Activated naive CD4-positive, alpha-beta T cell treated with anti-CD3 and anti-CD28 coated beads, Interleukin-2, amount 50 U/mL, for 24 hours (primary cell): ENCODE measurements at regions not wholly inside any gene's neighbourhood (a gene's known extent, or its start where the extent isn't known, plus 50 kb on each side); places are given as distances from the start of the nearest gene placed in this dataset.
"Not testable (repeated sequence)": the region's sequence is repeated elsewhere in the genome, so short reads cannot be mapped to it uniquely, and the experiment has no call there.

Experiments
- H3K27ac Mint-ChIP-seq: one replicate; pipeline ENCODE4 v1.8.0; 2021; ENCODE audit warnings: mild to moderate bottlenecking, mixed read lengths
- H3K27me3 Mint-ChIP-seq: one replicate; pipeline ENCODE4 v1.8.0; 2021; ENCODE audit warnings: mixed read lengths
- H3K36me3 Mint-ChIP-seq: one replicate; pipeline ENCODE4 v1.8.0; 2021; ENCODE audit warnings: mixed read lengths
- H3K4me1 Mint-ChIP-seq: one replicate; pipeline ENCODE4 v1.8.0; 2021; ENCODE audit warnings: mixed read lengths
- H3K4me3 Mint-ChIP-seq: one replicate; pipeline ENCODE4 v1.8.0; 2021; ENCODE audit warnings: mild to moderate bottlenecking, mixed read lengths
- H3K9me3 Mint-ChIP-seq: one replicate; pipeline ENCODE4 v1.8.0; 2021; ENCODE audit warnings: mixed read lengths

DNA sequence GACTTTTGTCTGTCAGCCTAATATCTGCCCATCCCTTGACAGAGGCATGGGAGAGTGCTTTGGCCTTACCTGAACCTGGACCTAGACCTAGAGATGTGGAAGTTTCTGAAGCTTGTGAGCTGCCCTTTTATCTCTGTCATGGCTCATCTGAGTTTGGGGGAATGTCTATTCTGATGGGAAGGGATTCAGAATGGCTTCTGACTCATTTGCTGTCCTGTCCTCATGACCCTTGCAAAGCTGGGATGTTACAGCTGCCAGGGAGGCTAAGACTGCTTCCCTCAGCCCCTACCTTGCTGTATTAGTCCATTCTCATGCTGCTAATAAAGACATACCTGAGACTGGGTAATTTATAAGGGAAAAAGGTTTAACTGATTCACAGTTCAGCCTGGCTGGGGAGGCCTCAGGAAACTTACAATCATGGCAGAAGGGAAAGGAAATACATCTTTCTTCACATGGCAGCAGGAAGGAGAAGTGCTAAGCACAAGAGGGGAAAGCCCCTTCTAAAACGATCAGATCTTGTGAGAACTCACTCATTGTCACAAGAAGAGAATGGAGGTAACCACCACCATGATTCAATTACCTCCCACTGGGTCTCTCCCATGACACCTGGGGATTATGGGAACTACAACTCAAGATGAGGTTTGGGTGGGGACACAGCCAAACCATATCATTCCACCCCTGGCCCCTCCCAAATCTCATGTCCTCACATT, 252.2 kb downstream of the ERMARD start:
- no peak overlapping the region for H3K27ac Mint-ChIP-seq
- no peaks in the 10 kb centered on the region for H3K27me3 Mint-ChIP-seq
- H3K36me3 Mint-ChIP-seq = peaks cover 8% of the 10 kb centered on the region
- H3K4me1 Mint-ChIP-seq = peaks cover 5% of the 10 kb centered on the region
- H3K9me3 Mint-ChIP-seq = peaks cover 6% of the 10 kb centered on the region
- no peak overlapping the region for H3K4me3 Mint-ChIP-seq

DNA sequence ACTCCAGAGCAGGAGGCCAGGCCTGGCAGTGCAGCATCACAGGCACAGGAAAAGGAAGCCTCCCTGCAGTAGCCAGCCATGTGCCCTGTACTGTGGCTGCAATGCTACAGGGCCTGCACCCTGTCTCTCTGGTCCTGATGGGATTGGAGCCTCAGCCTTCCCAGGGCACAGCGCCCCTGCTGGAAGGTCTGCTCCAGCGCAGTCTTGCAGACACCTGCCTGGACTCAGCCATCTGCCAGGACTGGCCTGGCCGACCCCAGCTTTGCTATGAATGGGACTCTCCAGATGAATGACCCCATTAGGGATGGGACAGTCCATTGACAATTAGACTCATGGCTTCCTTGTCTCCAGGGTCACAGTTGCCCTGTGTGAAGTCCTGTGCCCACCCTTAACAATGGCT, 251.6 kb downstream of the ERMARD start:
- Mint-ChIP-seq H3K27me3 (no peaks in the 10 kb centered on the region), H3K36me3 (peaks cover 8% of the 10 kb centered on the region), H3K4me1 (peaks cover 5% of the 10 kb centered on the region), H3K9me3 (peaks cover 6% of the 10 kb centered on the region), H3K27ac (no peak overlapping the region), H3K4me3 (no peak overlapping the region)

DNA sequence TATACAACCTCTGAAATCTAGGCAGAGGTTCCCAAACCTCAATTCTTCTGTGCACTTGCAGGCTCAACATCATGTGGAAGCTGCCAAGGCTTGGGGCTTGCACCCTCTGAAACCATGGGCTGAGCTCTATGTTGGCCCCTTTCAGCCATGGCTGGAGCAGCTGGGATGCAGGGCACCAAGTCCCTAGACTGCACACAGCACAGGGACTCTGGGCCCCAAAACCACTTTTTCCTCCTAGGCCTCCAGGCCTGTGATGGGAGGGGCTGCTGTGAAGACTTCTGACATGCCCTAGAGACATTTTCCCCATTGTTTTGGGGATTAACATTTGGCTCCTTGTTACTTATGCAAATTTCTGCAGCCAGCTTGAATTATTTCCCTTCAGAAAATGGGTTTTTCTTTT, 250.4 kb downstream of the ERMARD start:
- not testable (repeated sequence) for H3K36me3 Mint-ChIP-seq, H3K4me3 Mint-ChIP-seq, H3K27me3 Mint-ChIP-seq, H3K27ac Mint-ChIP-seq, H3K4me1 Mint-ChIP-seq, H3K9me3 Mint-ChIP-seq

GRCh38 chr6:170000071-170000843, 248.8 kb downstream of the ERMARD start:
- H3K9me3 Mint-ChIP-seq = peaks cover 2% of the 10 kb centered on the region
- no peaks in the 10 kb centered on the region for H3K27me3 Mint-ChIP-seq
- no peak overlapping the region for H3K4me3 Mint-ChIP-seq
- H3K27ac Mint-ChIP-seq = no peak overlapping the region
- no peaks in the 10 kb centered on the region for H3K4me1 Mint-ChIP-seq
- H3K36me3 Mint-ChIP-seq = peaks cover 8% of the 10 kb centered on the region

GRCh38 chr6:169999367-169999766, 247.9 kb downstream of the ERMARD start:
- H3K4me3 Mint-ChIP-seq = no peak overlapping the region
- H3K36me3 Mint-ChIP-seq = peaks cover 8% of the 10 kb centered on the region
- no peaks in the 10 kb centered on the region for H3K27me3 Mint-ChIP-seq
- no peaks in the 10 kb centered on the region for H3K9me3 Mint-ChIP-seq
- H3K27ac Mint-ChIP-seq = no peak overlapping the region
- no peaks in the 10 kb centered on the region for H3K4me1 Mint-ChIP-seq

- Mint-ChIP-seq H3K4me3 (no peak overlapping the region), H3K4me1 (no peaks in the 10 kb centered on the region), H3K27me3 (no peaks in the 10 kb centered on the region)
These were observed 247.0 kb downstream of the ERMARD start for GRCh38 chr6:169998457-169998856.

GRCh38 chr6:169997930-169998218, 246.5 kb downstream of the ERMARD start:
- H3K4me3 Mint-ChIP-seq = no peak overlapping the region
- H3K36me3 Mint-ChIP-seq = peaks cover 8% of the 10 kb centered on the region
- H3K9me3 Mint-ChIP-seq = no peaks in the 10 kb centered on the region
- no peak overlapping the region for H3K27ac Mint-ChIP-seq
- no peaks in the 10 kb centered on the region for H3K4me1 Mint-ChIP-seq
- no peaks in the 10 kb centered on the region for H3K27me3 Mint-ChIP-seq

More at GRCh38 chr6:169998457-169998856, 247.0 kb downstream of the ERMARD start:
- H3K27ac Mint-ChIP-seq = no peak overlapping the region
- no peaks in the 10 kb centered on the region for H3K9me3 Mint-ChIP-seq
- H3K36me3 Mint-ChIP-seq = peaks cover 8% of the 10 kb centered on the region

DNA sequence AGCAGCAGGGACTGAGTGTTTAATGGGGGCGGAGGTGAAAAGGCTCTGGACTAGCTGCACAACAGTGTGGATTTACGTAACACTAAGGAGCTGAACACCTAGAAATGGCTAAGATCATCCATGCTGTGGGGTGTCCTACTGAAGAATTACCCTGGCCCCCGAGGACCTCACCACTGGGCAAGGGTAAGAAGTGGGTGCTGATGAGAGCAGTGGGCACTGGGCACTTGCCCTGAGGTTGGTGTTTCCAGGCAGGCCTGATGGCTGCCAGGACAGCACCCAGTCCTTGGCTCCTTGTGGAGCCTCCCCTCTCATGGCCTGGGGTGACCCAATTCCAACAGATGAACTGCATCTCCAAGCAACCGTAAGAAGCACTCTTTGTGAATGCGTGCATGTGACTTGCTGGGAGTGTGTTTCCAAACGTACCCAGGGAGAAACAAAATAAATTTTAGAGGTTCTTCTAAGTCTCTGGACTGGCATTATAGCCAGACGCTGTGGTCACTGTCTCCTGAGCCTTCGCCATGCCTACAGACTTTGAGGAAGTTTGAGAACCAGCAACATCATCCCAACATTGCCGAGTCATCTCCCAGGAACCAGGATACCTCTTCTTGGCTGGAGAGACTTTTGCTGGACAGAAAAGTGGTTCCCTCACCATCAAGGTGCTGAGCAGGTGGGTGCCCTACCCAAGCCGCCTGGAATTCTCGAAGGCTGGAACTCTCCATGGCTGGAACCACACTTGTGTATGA, 245.9 kb downstream of the ERMARD start:
- Mint-ChIP-seq H3K27ac (no peak overlapping the region), H3K4me3 (no peak overlapping the region), H3K9me3 (no peaks in the 10 kb centered on the region), H3K4me1 (peaks cover 2% of the 10 kb centered on the region), H3K36me3 (peaks cover 6% of the 10 kb centered on the region), H3K27me3 (no peaks in the 10 kb centered on the region)

- Mint-ChIP-seq H3K36me3 (peaks cover 4% of the 10 kb centered on the region), H3K4me3 (no peak overlapping the region), H3K27me3 (no peaks in the 10 kb centered on the region), H3K9me3 (no peaks in the 10 kb centered on the region), H3K27ac (no peak overlapping the region), H3K4me1 (peaks cover 11% of the 10 kb centered on the region)
These were observed 245.1 kb downstream of the ERMARD start for GRCh38 chr6:169996378-169997051.

- no peak overlapping the region for H3K4me3 Mint-ChIP-seq
- H3K36me3 Mint-ChIP-seq = no peaks in the 10 kb centered on the region
- no peaks in the 10 kb centered on the region for H3K27me3 Mint-ChIP-seq
- H3K27ac Mint-ChIP-seq = no peak overlapping the region
- H3K9me3 Mint-ChIP-seq = no peaks in the 10 kb centered on the region
- H3K4me1 Mint-ChIP-seq = peaks cover 23% of the 10 kb centered on the region
These were observed 243.3 kb downstream of the ERMARD start for GRCh38 chr6:169994739-169995138.

- Mint-ChIP-seq H3K4me3 (no peak overlapping the region), H3K36me3 (no peaks in the 10 kb centered on the region), H3K4me1 (peaks cover 28% of the 10 kb centered on the region), H3K9me3 (no peaks in the 10 kb centered on the region), H3K27me3 (no peaks in the 10 kb centered on the region), H3K27ac (no peak overlapping the region)
These were observed 242.5 kb downstream of the ERMARD start for GRCh38 chr6:169993861-169994481.

GRCh38 chr6:169991913-169992312, 240.5 kb downstream of the ERMARD start:
- Mint-ChIP-seq H3K4me3 (no peak overlapping the region), H3K4me1 (peaks cover 28% of the 10 kb centered on the region), H3K9me3 (no peaks in the 10 kb centered on the region), H3K27me3 (no peaks in the 10 kb centered on the region), H3K27ac (peak overlapping the region; percentile 19), H3K36me3 (no peaks in the 10 kb centered on the region)

- Mint-ChIP-seq H3K27me3 (no peaks in the 10 kb centered on the region), H3K4me3 (no peak overlapping the region), H3K4me1 (peaks cover 28% of the 10 kb centered on the region), H3K27ac (no peak overlapping the region), H3K36me3 (no peaks in the 10 kb centered on the region), H3K9me3 (no peaks in the 10 kb centered on the region)
These were observed 239.6 kb downstream of the ERMARD start for GRCh38 chr6:169991031-169991390.

DNA sequence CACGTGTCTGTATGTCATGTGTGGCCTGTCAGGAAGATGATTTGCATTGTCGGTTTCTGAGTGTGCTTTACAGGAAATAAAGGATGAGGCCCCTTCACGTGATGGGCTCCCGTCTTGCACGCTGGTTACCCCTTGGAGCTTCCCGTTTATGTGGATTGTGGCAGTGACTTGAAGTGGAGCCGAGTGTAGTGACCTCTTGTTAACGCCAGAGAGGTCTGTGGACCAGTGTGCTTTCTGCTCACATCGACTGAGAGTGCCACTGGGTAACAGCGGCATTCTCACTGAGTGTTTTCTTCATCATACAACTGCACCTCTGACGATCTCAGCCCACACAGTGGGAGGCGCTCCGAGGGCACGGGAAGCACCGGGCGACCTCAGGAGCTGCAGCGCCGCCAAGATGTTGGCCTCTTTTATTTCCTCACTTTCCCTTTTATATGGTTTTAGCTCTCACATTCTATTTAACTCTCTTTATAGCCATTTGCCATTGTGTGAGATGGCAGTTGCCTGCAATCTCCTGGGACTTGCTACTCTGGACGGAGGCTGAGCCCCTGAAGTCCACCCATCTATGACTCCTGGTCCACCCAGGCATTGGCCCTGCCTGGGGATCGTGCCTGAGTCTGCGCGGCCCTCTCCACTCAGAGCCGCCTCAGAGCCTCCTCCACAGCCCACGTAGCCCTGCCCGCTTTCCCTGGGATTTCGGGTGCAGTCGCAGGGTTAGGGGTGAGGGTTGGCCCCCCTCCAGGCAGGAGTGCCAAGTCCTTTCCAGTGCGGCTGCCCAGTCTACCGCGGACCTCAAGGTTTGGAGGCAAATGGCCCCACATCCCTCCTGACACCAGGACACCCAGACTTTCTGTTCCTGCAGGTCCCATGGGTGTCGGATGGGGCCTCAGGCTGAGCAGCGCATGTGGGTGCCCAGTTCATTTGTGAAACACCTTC, 238.9 kb downstream of the ERMARD start:
- Mint-ChIP-seq H3K27me3 (no peaks in the 10 kb centered on the region), H3K4me3 (peak overlapping the region; percentile 71), H3K27ac (peak overlapping the region; percentile 76), H3K4me1 (peaks cover 28% of the 10 kb centered on the region), H3K9me3 (no peaks in the 10 kb centered on the region), H3K36me3 (no peaks in the 10 kb centered on the region)
